GM18907 (cell line): ENCODE measurements at regions not wholly inside any gene's neighbourhood (a gene's known extent, or its start where the extent isn't known, plus 50 kb on each side); places are given as distances from the start of the nearest gene placed in this dataset.

Experiments used
- ATAC-seq: cut with Tn5 transposase; IDR thresholded peaks from one replicate; pipeline ENCODE4 v1.9.1; 2021; ENCODE audit warnings: mild to moderate bottlenecking, moderate library complexity; ENCODE audit not compliant: unreplicated experiment

DNA sequence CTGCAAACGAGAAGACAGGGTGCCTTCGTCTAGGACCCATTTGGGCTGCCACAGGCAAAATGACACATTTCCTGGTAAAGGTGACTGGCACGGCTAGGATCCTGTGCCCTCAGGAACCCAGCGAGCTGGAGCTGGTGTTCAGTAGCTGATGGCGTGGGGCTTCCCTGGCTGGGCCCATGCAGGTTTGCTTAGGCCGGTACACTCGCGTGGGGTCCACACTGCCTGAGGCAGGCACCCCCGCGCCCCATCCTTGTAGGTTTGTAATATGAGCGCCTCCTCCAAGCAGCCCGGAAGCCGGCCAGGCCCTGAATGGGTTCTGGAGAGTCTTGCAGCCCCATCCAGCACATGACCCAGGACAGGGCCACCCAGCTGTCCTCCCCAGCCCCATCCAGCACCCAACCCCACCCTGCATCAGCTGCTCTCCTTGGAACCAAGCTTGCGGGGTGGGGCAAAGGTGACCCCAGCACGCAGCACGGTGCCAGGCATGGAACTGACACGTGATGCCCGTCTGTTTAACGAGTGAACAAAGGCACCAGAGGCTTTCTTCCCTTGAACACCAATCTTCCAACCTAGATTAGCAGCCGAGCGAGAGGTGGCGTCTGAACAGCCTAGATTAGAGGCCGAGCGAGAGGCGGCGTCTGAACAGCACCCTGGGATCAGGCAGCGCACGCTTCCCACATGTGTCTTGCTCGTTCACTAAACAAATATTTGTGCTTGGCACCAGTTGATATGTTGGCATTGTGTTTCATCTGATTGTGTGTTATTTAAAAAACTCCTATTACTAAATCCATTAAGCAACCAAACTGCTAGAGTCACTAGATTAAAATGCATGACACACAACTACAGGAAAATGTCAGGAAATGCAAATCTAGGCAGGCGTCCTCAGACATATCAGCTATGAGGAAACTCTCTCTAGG is 112.1 kb downstream of the DLL1 start:
- no peak for ATAC-seq

DNA sequence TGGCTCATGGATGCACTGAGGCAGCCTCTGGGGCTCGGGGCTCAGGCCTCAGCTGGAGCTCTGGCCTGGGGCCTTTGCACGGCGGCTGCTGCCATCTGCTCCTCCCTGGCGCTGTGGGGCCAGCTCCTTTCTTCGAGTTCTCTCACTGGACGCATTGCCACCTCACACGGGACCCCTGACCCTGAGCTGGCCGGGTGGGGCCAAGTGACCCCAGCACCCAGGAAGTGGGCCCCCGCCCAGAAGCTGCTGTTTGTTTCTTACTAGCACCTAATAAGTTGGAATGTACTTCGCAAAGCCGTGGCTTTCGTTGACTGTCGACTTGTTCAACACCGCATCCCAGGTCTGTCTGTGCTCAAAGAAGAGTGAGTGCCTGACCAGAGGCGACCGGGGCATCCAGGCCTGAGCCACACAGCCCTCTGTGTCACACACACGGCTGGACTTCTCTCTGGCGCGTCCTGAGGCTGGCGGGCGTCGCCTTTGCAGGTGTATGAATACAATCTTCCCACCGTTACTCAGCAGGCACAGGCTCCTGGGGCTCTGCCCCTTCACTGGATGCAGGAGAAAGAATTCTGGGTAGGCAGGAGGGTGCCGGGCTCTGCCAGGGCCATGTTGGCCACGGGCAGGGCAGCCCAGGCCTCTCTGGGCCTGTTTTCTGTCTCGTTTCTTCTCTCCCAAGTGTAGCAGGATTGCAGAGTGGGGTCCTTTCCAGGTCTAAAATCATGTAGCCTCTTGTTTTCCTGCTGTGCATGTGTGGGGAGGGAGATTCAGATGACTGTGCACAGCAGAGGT is 112.9 kb downstream of the DLL1 start:
- ATAC-seq = no peak

DNA sequence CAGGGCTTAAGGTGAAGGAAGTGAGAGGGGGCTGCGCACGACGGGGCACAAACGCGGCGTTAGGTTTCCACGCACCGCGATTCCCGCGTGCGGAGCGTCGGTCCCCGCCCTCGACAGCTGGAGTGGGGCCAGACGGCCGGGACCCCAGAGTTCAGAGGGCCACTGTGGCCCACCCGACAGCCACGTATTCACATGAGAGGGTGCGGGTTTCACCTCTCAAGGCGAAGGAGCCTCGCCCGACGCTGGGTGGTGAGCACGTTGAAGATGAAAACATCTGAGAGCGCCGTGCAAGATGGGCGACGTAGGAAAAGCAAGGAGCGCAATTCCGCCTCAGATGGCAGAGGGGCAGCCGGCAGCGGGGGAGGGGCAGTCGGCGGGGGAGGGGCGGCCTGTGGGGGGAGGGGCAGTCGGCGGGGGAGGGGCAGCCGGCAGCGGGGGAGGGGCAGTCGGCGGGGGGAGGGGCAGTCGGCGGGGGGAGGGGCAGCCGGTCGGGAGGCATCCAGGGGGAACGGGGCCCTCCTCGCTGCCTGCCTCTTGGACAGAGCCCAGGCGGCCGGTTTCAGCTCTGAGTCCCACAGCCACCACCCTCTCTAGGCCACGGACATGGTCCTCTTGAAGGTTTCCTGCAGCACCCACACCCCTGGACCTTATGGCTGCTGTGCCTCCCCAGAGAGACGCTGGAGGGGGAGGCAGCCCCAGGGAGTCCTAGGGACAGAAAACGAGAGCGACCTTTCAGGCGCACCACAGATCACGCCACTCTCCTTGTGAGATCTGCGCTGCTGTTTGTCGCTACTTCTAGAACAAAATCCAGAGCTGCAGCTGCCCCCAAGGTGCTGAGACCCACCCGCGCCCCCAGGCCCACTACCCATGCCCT is 113.7 kb downstream of the DLL1 start:
- no peak for ATAC-seq

DNA sequence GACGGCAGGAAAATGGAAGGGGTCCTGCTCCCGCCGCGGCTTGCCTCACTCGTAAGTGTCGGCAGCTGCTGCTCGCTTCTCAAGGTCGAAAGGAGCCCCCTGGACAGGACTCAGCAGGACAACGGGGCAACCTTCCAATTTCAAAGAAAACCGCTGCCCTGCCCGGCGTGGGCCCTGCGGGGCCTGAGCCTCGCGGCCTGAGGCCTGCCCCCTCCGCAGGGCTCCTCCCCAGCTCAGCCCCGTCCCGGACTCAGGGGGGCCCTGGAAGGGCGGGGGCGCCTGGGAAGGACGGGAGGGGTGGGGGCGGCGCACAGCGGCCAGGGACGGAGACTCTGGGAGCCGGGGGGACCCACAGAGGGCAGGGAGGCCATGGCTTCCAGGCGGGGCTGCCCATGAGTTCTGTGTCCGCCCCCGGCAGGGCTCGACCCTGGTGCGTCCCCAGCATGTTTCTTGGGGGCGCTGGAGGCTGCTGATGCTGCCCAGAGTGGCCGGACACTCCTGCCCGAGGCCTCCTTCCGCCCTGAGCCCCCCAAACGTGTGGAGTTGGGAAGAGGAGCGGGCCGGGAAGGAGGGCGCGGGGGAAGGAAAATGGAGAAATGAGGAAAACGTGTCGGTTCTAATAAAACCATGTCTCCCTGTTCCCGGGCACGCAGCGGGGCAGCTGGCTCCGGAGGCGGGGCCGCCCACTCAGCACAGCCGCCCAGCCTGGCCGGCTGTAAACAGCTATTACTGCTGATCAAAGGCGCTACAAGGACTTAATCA is 114.6 kb downstream of the DLL1 start:
- ATAC-seq = no peak

DNA sequence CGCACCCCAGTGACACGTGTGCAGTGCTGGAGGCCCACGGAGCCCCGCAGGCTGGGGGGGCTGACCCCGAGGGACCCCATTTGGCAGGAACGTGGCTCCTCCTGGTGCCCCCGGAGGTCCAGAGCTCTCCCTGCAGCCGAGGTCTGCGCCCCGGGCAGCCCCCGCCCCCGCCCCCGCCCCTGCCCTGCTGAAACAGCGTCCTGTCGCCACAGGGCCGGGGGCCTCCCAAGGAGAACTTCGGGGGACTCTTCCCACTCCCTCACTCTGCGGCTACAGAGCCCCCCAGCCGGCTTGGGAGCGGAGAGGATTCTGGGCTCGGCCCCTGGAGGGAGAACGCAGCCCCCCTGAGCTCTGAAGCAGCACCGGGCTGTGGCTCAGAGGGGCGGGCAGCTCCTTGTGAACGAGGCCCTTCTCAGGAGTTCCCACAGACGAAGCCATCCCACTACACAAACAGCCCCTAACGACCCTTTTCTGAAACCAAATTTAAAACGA is 115.2 kb downstream of the DLL1 start:
- no peak for ATAC-seq

DNA sequence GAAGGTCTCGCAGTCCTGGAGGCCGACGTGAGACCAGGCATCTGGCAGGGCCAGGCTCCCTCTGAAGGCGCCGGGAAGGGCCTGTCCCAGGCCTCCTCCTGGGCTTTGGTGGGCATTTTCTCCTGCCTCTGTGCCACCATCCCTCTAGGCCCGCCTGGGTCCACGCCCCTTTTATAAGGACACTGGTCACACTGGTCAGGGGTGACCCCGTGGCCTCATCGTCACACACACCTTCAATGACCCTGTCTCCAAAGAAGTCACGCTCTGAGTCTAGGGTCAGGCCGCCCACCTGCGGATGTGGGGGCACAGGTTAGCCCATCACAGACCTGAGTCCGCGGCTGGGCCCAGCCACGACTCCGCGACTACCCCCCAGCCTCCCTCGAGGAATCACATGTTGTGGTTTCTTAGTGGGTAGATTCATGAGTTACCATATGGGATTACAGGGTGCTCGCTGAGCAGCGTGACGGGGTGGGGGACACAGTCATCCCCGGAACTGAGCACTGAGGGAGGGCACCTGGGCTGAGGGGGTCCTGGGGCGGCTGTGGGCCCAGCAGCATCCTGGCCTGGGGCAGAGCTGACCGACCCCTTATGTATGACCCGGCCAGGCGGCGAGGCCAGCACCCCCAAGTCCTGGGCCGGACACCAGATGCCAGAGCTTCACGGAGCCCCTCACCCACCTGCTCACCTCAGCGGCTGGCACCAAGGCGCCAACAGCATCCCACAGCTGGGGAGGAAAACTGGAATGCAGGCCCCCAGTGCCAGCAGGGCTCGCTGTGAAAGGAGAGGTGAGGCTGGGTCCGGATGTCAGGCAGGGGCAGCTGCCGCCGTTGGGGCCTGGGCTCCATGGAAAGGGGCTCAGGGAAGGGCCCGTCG is 115.9 kb downstream of the DLL1 start:
- ATAC-seq = no peak

DNA sequence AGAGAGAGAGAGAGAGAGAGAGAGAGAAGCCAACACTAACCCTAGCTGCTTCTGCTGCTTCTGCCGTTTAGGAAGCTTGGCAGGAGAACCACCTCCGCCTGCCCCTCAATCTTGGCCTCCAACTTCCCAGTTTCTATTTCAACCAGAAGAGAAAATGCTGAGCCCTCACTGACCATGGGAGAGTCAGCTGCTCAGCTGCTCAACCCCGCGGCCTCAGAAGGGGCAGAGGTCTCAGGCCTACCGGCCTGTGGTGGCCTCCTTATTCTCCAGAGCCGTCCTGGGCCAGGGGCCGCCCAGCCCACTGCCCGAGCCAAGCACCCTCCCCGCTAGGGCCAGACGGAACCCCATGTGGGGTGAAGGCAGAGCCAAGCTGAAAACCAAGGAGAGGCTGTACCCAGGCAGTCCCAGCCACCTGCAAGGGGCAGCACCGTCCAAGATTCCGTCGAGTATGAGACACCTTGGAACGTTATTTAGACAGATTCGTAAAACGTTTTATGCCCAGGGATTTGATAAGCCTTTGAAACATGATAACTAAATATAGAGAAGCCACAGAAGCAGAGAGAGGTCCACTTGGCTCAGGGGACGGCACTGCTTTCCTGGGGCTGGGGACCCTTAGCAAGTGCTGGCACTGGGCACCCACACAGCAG is 116.6 kb downstream of the DLL1 start:
- ATAC-seq = no peak

DNA sequence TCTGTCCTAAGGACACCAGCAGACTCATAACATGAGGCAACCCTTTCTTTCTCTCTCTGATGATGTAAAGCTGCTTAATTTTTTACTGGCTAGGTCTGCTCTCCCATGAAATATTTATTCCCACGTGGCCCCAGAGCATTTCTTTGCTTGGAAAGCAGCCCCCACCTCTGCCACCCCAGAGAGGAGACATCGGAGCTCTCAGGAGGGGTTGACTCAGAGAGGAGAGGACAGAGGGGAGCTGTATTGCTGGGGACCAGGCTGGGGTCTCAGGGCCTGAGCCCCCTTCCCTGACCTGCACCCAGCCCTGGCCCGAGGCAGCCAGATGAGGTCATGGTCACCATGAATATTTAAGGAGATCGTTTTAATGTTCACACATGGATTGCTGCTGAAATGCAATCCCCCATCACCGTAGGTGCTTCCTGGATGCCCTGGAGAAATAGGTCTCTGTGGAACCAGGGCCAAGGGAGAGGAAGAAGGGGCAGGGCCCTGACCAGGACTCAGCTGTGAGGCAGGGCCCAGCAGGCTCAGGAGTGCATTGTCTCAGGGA is 117.5 kb downstream of the DLL1 start:
- ATAC-seq = no peak

DNA sequence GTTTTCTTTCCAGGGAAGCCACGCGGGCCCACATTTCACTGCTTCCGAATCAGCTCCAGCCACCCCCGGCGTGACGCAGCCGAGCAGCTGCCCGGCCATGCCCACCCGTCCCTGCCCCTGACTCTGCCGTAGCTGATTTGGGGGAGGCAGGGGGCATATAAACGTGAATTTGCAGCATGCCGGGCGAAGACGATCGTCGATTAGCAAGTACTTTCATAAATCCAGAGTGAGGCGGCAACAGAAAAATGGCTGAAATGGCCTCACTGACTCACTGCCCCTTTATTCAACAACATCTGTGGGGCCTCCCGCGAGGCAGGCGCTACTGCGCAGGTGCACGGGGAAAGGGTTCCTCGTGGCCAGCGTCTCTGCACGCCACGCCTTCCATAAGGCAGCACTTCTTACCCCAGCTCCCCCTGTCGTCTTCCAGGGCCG is 118.0 kb downstream of the DLL1 start:
- ATAC-seq = no peak

DNA sequence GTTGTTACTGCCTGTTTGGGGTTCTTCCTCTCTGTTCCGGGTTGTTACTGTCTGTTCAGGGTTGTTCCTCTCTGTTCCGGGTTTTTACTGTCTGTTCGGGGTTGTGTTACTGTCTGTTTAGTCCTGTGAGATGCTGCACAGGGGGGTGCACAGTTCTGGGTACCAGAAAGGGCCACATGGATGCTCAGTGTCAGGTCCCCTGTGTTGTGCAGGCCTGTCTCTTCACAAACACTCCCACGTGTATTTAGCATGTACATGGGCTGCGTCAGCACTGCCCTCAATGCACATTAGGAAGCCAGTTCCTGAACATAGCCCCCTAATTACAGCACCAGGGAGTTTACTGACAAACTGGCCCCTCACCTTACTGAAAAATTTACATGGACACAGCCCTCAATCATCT is 118.5 kb downstream of the DLL1 start:
- no peak for ATAC-seq

DNA sequence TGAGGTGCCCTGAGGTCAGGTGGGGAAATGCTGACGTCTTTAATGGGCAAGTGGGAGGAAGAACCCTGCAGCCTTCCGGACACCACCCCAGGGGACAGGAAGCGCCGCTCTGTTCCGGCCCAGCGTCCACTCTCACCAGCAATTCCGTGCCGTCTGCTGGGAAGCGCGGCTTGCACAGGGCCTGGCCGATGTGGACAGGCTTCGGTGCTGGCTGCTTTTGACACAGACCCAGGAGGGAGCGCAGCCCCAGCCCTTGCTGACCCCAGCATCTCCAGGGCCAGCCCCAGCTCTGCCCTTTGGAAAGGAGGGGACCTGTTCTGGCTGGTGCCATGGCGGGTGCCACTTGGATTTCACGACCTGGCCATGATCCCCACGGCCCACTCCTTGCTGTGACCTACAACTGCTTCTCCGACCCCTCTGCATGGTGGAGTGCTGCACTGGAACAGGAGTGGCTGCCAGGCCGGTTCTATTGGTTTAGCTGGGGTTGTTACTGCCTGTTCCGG is 123.2 kb downstream of the DLL1 start:
- no peak for ATAC-seq

DNA sequence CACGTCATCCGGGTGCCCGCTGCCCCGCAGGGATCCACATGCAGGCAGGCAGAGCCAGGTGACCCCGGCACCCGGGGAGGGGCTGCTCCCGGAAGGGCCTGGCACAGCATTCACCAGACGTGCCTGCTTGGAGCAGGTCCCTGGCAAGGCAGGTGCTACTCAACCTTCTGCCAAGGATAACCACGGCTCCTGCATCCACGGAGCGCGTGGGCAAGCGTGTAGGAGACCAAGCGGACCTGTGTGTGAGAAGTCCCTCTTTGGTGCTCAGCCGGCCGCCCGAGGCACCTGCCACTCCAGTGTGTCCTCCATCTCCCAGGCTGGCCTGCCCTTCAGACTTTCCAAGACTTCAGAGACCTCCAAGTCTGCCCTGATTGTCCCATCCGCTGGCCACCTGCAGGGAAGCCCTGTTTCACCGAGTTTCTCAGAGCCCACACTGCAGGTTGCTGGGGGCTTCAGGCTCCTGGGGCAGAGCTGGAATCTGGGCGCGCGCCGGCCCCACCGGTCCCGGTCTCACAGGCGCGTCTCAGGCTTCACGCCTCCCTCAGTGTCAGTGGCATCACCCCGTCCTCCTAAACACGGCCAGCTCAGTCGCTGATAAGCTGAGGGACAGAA is 124.3 kb downstream of the DLL1 start:
- ATAC-seq = no peak

DNA sequence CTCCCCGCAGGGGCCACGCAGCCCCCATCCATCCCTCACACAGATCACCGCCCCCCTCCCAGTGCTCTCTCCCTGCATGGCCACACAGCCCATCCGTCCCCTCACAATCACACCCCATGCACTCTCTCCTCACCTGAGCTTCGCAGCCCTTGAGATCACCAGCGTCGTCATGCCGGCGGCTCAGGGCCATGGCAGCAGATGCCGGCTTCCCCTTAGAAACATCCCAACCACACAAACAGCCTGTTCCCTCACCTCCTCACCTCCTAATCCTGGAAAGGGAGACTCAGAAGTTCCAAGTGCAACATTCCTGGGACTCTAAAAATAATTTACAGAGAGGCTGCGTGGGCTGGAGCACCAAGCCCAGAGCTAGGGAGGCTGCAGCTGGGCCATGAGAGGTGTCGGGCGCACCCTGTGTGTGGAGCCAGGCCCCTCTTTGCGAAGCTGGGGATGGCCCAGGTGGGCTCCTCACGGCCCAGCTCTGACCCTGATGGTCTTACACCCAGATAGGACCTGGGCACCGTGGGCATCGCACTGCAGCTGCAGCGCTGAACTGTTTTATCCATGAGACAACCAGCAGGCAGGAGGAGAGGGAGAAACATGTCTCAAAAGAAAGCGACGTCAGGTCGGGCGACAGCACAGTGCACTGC is 125.3 kb downstream of the DLL1 start:
- ATAC-seq = no peak

DNA sequence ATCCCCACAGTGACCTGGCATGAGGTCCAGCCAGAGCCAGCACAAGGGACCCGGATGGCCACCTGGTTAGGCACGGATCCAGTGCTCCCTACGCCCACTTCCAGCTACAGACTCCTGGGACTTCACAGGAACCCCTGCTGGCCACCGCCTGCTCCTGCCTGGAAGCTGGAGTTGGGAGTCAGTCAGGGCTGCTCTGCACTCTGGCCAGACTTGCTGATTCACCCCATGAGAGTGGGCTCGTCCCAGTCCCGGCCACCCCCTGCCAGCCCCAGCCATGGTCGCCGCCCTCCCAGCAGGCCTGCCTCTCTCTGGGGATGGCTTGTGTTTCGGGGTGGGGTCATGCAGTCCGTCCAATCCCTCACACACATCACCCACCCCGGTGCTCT is 125.8 kb downstream of the DLL1 start:
- ATAC-seq = no peak

DNA sequence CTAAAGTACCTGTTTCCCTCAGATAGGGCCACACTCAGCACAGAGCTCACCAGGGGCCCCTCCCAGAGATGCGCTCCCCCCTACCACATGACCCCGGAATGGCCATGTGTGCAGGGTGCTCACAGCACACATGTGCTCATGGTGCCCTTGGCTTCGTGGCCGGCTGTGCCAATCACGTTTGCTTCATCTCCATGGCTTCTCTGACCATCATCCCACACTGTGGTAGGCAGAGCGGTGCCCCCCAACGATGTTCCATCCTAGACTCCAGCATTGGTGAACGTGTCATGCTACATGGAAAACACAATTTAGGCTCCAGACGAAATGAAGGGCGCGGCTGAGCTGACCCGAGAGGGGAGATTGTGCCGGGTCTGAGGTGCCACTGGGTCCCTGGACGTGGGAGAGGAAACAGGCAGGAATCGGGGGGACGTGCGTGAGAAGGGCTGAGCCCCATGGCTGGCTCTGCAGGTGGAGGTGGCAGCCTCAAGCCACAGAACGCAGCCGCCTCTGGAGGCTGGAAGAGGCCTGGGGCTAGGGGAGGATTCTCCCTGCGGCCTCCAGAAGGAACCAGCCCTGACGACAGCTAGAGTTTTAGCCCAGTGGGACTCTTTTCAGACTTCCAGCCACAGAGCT is 126.5 kb downstream of the DLL1 start:
- no peak for ATAC-seq

DNA sequence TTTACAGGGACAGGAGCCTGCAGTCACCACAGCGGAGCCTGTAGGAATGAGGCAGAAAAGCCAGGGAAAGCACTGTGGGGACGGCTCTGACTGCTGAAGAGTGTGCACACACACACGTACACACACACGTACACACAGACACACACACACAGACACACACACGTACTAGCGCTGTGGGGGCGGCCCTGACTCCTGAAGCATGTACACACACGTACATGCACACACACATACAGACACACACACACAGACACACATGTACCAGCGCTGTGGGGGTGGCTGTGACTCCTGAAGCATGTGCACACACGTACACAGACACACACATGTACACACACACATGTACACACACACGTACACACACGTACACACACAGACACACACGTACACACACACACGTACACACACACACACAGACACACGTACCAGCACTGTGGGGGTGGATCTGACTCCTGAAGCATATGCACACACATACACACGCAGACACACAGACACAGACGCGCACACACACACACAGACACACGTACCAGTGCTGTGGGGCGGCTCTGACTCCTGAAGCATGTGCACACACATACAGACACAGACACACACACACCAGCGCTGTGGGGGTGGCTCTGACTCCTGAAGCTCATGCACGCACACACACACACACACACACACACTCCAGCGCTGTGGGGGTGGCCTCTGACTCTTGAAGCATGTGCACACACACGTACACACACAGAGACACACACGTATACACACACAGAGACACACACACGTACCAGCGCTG is 127.3 kb downstream of the DLL1 start:
- ATAC-seq = no peak
